HUES6 (cell line): ENCODE measurements at regions not wholly inside any gene's neighbourhood (a gene's known extent, or its start where the extent isn't known, plus 50 kb on each side); places are given as distances from the start of the nearest gene placed in this dataset.
A peak's percentile ranks its signal among the peaks of the same experiment; 100 is the strongest.
"Not testable (repeated sequence)": the region's sequence is repeated elsewhere in the genome, so short reads cannot be mapped to it uniquely, and the experiment has no call there.

Experiments used
- H3K27ac ChIP-seq: 2 replicates; pipeline ENCODE4 v1.7.0; 2013; ENCODE audit warnings: low read depth, mild to moderate bottlenecking, low read length, inconsistent platforms
- H3K27me3 ChIP-seq: 2 replicates; pipeline ENCODE4 v1.6.1; 2013; ENCODE audit warnings: low read length; ENCODE audit not compliant: control insufficient read depth, insufficient read depth
- H3K36me3 ChIP-seq: 2 replicates; pipeline ENCODE4 v1.6.1; 2013; ENCODE audit warnings: low read length; ENCODE audit not compliant: control insufficient read depth, insufficient read depth
- H3K4me1 ChIP-seq: 2 replicates; pipeline ENCODE4 v1.6.1; 2013; ENCODE audit warnings: low read length; ENCODE audit not compliant: control insufficient read depth, insufficient read depth
- H3K4me3 ChIP-seq: 2 replicates; pipeline ENCODE4 v1.5.1; 2013; ENCODE audit warnings: low read depth, low read length
- H3K9ac ChIP-seq: one replicate; pipeline ENCODE4 v1.6.1; 2013; ENCODE audit warnings: mild to moderate bottlenecking, low read length
- H3K9me3 ChIP-seq: 2 replicates; pipeline ENCODE4 v1.6.1; 2013; ENCODE audit warnings: low read depth, low read length; ENCODE audit not compliant: control insufficient read depth, insufficient read depth

- Histone ChIP-seq H3K27me3 (peaks cover 18% of the 10 kb centered on the region), H3K4me3 (no peak overlapping the region), H3K36me3 (no peaks in the 10 kb centered on the region), H3K27ac (no peak overlapping the region; the same call in 1 of the 2 replicates), H3K9ac (no peak overlapping the region), H3K9me3 (no peaks in the 10 kb centered on the region; the same call in 1 of the 2 replicates), H3K4me1 (peaks cover 30% of the 10 kb centered on the region)
These were observed 424.2 kb downstream of the KCTD16 start for GRCh38 chr5:144594919-144595318.

DNA sequence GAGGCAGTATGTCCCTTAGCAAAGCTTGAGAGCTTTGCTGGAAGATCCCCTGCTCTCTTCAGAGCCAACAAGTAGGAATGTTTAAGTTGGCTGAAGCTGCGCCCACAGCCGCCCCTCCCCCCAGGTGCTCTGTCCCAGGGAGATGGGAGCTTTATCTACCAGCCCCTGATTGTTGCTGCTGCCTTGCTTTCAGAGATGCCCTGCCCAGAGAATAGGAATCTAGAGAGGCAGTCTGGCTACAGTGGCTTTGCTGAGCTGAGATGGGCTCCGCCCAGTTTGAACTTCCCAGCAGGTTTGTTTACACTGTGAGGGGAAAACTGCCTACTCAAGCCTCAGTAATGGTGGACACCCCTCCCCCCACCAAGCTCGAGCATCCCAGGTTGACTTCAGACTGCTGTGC is 423.6 kb downstream of the KCTD16 start:
- Histone ChIP-seq H3K27me3 (peaks cover 18% of the 10 kb centered on the region), H3K27ac (peak overlapping the region; percentile 9; the same call in 1 of the 2 replicates), H3K4me1 (peaks cover 30% of the 10 kb centered on the region)
- not testable (repeated sequence) for H3K9me3 ChIP-seq, H3K36me3 ChIP-seq, H3K4me3 ChIP-seq, H3K9ac ChIP-seq

DNA sequence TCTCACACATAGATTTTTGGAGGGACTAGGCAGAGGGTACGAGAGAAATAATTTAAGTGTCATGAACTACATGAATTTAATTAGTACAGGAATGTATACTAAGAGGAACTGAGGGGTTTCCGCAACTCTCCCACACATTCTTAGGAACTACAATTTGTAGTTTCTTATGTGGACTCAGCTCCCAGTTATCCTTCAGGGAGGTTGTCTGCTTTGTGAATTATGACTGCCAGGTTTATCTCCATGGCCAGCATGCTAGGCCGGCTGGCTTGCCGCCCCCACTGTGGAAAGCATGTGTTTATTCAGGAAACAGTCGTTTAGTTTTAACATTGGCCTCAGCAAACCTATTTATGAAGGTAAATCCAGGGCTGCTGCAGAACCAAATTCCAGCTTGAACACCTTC is 415.0 kb downstream of the KCTD16 start:
- Histone ChIP-seq H3K4me1 (peaks cover 11% of the 10 kb centered on the region), H3K36me3 (no peaks in the 10 kb centered on the region), H3K27ac (no peak overlapping the region), H3K9ac (no peak overlapping the region), H3K27me3 (no peaks in the 10 kb centered on the region), H3K4me3 (no peak overlapping the region), H3K9me3 (no peaks in the 10 kb centered on the region)

DNA sequence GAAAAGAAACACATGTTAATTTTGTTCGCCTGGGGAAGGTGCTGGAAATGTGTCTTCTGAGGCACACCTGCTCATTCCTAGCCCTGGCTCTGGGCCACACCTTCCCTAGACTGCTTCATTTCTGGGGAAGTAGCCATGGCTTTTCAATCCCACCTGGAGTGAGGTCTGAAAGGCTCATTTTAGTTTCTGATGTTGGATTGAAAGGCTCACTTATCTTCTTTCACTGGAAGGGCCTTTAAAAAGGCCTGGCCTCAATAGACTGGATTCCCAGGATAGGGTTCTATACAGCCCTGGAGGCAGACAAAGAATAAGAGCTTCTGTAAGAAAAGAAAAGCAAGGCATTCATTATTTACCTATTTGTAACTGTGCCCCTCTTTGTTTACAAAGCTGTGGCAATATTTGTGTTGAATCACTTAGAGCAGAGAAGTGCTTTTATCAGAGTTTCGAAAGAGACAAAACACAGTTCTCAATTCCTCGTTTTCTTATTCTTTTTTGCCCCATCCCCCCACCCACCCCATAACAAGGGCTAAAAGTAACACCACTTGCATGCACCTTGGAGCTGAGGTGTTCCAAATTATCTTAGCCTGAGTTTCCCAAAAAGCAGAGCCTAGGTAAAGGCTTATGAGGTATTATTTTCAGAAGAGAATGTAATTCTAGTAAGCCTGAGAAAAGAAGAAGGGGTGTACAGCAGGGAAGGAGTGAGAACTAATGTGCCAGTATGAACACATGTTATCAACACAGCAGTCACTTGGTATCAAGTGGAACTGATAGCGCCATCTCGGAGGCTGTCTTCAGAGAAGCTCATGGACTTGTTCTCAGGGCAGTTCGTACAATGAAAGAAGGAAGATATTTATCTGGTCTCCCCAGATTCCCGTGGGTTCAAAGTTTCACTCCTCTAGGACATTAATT is 413.1 kb downstream of the KCTD16 start:
- H3K9me3 ChIP-seq, result no peaks in the 10 kb centered on the region
- H3K27me3 ChIP-seq, result no peaks in the 10 kb centered on the region
- no peak overlapping the region for H3K27ac ChIP-seq
- peaks cover 12% of the 10 kb centered on the region for H3K4me1 ChIP-seq
- H3K36me3 ChIP-seq, result no peaks in the 10 kb centered on the region
- H3K9ac ChIP-seq, result no peak overlapping the region
- no peak overlapping the region for H3K4me3 ChIP-seq

DNA sequence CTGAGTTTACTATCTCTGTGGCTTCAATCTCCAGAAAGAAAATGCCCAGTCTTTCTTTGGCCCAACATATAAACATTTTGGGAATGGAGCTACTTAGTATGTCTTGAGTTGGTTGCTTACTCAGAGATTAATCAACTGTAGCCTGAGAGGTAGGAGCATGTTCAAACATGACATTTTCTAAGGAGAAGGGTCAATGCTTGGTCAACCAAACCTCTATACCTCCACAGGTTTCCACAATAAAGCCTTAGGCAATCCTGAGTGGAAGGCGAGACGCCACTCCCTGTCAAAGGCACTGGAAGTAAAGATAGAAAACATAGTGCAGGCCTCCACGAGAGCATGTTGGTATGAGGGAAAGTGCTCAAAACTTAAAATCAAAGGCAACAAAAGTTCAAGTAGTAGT is 411.4 kb downstream of the KCTD16 start:
- Histone ChIP-seq H3K4me1 (peaks cover 12% of the 10 kb centered on the region), H3K9ac (no peak overlapping the region), H3K4me3 (no peak overlapping the region), H3K36me3 (no peaks in the 10 kb centered on the region), H3K9me3 (no peaks in the 10 kb centered on the region), H3K27ac (no peak overlapping the region), H3K27me3 (no peaks in the 10 kb centered on the region)

DNA sequence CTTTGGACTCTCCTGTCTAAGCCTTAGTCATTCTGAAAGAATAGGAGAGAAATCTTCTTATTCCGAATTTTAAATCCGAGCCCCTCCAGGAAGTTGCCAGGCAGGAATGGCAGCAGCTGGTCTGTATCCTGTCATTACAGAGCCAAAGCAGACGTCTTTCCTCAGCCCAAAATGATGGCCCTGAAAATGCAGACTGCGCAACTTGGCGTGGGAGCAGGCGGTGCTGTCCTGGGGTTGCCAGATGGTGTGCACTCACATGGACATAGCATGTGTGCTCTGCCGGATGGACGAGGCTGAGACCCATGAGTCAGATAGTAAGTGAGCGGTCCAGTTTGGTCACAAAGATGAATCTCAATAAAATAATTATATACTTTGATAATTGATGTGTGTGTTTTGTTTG is 410.4 kb downstream of the KCTD16 start:
- H3K9me3 ChIP-seq, result no peaks in the 10 kb centered on the region
- no peaks in the 10 kb centered on the region for H3K36me3 ChIP-seq
- H3K4me3 ChIP-seq, result no peak overlapping the region
- no peak overlapping the region for H3K9ac ChIP-seq
- H3K27me3 ChIP-seq, result no peaks in the 10 kb centered on the region
- no peak overlapping the region for H3K27ac ChIP-seq
- peaks cover 12% of the 10 kb centered on the region for H3K4me1 ChIP-seq

- Histone ChIP-seq H3K4me3 (no peak overlapping the region), H3K27me3 (no peaks in the 10 kb centered on the region), H3K9ac (no peak overlapping the region), H3K4me1 (0 out of 2 replicates have a peak, but pooled peaks cover 5% of the 10 kb centered on the region), H3K36me3 (no peaks in the 10 kb centered on the region), H3K9me3 (0 out of 2 replicates have a peak, but pooled peaks cover 2% of the 10 kb centered on the region), H3K27ac (no peak overlapping the region)
These were observed 407.0 kb downstream of the KCTD16 start for GRCh38 chr5:144577676-144578075.

GRCh38 chr5:144575736-144576135 is 405.1 kb downstream of the KCTD16 start:
- Histone ChIP-seq H3K9me3 (0 out of 2 replicates have a peak, but pooled peaks cover 2% of the 10 kb centered on the region), H3K4me3 (no peak overlapping the region), H3K4me1 (0 out of 2 replicates have a peak, but pooled peaks cover 1% of the 10 kb centered on the region), H3K27ac (no peak overlapping the region), H3K27me3 (no peaks in the 10 kb centered on the region), H3K9ac (no peak overlapping the region), H3K36me3 (no peaks in the 10 kb centered on the region)

GRCh38 chr5:144567421-144567780 is 396.7 kb downstream of the KCTD16 start:
- Histone ChIP-seq H3K36me3 (no peaks in the 10 kb centered on the region), H3K27me3 (no peaks in the 10 kb centered on the region)

GRCh38 chr5:144566747-144567420 is 396.2 kb downstream of the KCTD16 start:
- Histone ChIP-seq H3K36me3 (no peaks in the 10 kb centered on the region), H3K27me3 (no peaks in the 10 kb centered on the region), H3K4me1 (peaks cover 8% of the 10 kb centered on the region), H3K27ac (no peak overlapping the region), H3K9me3 (no peaks in the 10 kb centered on the region), H3K9ac (no peak overlapping the region), H3K4me3 (no peak overlapping the region)

More at GRCh38 chr5:144567421-144567780, 396.7 kb downstream of the KCTD16 start:
- Histone ChIP-seq H3K9me3 (no peaks in the 10 kb centered on the region), H3K9ac (no peak overlapping the region), H3K4me3 (no peak overlapping the region), H3K27ac (no peak overlapping the region), H3K4me1 (peaks cover 8% of the 10 kb centered on the region)

DNA sequence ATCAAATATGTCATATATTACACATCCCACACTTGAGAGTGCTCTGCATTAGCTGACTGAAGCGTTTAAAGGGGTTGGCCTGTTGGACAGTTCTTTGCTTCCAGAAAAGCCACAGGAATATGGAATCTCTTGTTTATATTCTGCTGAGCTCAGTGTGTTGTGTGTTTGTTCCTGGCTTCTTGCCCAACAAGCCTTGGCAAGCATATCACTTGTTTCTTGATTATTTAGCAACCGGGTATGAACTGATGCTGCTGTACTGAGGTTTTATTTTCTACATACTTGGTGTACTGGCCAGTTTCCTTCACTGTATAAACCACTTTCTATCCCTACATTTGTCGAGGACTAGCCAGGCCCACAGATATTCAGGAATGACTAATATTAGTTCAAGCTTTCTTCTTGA is 378.9 kb downstream of the KCTD16 start:
- no peaks in the 10 kb centered on the region for H3K9me3 ChIP-seq
- H3K9ac ChIP-seq, result no peak overlapping the region
- no peaks in the 10 kb centered on the region for H3K36me3 ChIP-seq
- H3K27me3 ChIP-seq, result no peaks in the 10 kb centered on the region
- no peak overlapping the region for H3K4me3 ChIP-seq
- H3K4me1 ChIP-seq, result no peaks in the 10 kb centered on the region
- H3K27ac ChIP-seq, result no peak overlapping the region
